ENCODE measurements at regions not wholly inside any gene's neighbourhood (a gene's known extent, or its start where the extent isn't known, plus 50 kb on each side); places are given as distances from the start of the nearest gene placed in this dataset.

DNA sequence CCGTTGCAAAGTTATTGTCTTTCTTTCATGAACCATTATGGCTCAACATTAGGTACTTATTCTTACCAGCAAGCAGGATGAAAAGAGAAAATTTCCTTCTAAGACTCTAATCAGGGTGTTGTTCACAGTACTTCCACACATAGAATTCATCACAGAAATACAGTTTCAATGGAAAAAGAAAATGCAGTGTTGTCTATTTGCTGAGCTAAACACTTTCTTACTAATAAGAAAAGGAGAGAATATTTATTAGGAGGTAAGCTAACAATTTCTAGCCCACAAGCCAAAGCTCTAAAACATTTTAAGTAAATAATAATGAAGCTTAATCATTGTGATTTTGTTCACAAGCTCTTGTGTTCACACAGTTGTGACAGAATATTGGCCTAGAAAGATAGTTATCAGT is 1772.8 kb upstream of the PCDH7 start:
- Histone ChIP-seq H3K4me3 (ENCODE audit: low read length) (no peak overlapping the region), H3K9ac (ENCODE audit: low read length) (no peak overlapping the region), H3K27me3 (ENCODE audit: control insufficient read depth, insufficient read depth, low read length) (no peaks in the 10 kb centered on the region), H3K27ac (ENCODE audit: low read depth, low read length) (no peak overlapping the region), H3K36me3 (ENCODE audit: control insufficient read depth, insufficient read depth, low read length) (no peaks in the 10 kb centered on the region), H3K4me1 (ENCODE audit: control insufficient read depth, insufficient read depth, low read length) (no peaks in the 10 kb centered on the region)

DNA sequence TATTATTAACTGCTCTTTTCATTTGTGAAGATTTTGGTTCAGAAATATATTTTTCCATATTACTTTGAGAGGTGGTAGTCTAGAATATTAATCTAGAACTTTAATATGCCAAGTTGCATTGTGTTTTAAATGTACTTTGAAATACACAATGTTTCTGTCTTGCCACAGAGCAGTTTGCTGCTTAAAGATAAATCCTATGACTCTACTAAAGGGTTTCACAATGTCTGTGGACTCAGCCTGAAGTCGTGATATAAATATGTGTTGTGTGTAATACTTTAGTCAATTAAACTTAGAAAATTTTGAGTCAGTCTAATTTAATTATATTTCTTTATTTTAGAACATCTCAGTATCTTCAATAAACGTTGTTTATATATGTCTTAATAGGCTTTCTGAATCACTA is 1771.7 kb upstream of the PCDH7 start:
- H3K27me3 ChIP-seq (ENCODE audit: control insufficient read depth, insufficient read depth, low read length), result no peaks in the 10 kb centered on the region
- H3K9ac ChIP-seq (ENCODE audit: low read length), result no peak overlapping the region
- no peaks in the 10 kb centered on the region for H3K36me3 ChIP-seq (ENCODE audit: control insufficient read depth, insufficient read depth, low read length)
- no peaks in the 10 kb centered on the region for H3K4me1 ChIP-seq (ENCODE audit: control insufficient read depth, insufficient read depth, low read length)
- no peak overlapping the region for H3K4me3 ChIP-seq (ENCODE audit: low read length)
- H3K27ac ChIP-seq (ENCODE audit: low read depth, low read length), result no peak overlapping the region

DNA sequence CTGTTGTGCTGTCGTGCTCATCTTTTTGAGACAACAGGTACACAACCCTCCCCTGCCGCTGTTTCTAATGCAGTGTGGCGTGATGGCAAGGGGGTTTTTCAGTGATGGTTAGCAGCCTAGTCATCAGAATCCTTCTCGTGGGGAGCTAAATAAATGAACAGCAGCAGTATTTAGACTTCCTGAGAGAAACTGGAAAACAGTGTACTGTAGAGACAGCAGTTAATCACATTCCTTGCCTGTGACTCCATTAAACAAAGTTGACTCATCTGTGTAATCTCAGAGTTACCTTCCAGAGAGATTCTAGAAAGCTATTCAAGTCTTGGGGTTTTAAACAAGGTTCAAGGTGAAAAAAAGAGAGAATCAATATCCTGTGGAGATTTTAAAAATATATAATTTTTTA is 1753.2 kb upstream of the PCDH7 start:
- no peaks in the 10 kb centered on the region for H3K27me3 ChIP-seq (ENCODE audit: control insufficient read depth, insufficient read depth, low read length)
- no peak overlapping the region for H3K4me3 ChIP-seq (ENCODE audit: low read length)
- no peak overlapping the region for H3K9ac ChIP-seq (ENCODE audit: low read length)
- H3K36me3 ChIP-seq (ENCODE audit: control insufficient read depth, insufficient read depth, low read length), result no peaks in the 10 kb centered on the region
- H3K4me1 ChIP-seq (ENCODE audit: control insufficient read depth, insufficient read depth, low read length), result no peaks in the 10 kb centered on the region
- H3K27ac ChIP-seq (ENCODE audit: low read depth, low read length), result no peak overlapping the region

DNA sequence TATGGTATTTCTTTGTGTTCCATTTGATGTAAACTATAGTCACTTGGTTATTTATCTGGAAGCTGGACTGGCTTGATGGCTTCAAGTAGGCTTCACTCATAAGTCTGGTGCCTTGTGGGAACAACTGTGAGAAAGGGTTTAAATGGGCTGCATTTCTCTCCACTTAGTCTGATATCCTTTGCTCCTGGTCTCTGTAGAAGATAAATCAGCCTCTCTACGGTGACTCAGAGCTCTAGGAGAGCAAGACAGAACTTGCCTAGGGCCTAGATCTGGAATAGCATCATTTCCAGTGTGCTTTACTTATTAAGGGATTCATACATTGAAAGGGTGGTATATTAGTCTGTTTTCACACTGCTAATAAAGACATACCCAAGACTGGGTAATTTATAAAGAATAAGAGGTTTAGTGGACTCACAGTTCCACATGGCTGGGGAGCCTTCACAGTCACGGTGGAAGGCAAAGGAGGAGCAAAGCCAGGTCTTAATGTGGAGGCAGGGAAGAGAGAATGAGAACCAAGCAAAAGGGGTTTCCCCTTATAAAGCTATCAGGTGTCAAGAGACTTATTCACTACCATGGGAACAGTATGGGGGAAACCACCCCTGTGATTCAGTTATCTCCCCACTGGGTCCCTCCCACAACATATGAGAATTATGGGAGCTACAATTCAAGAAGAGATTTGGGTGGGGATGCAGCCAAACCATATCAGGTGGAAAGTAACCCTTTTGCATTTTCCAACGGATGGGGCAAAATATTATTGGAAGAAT is 1746.4 kb upstream of the PCDH7 start:
- Histone ChIP-seq H3K4me3 (ENCODE audit: low read length) (no peak overlapping the region), H3K27ac (ENCODE audit: low read depth, low read length) (no peak overlapping the region), H3K36me3 (ENCODE audit: control insufficient read depth, insufficient read depth, low read length) (no peaks in the 10 kb centered on the region), H3K9ac (ENCODE audit: low read length) (no peak overlapping the region), H3K4me1 (ENCODE audit: control insufficient read depth, insufficient read depth, low read length) (no peaks in the 10 kb centered on the region), H3K27me3 (ENCODE audit: control insufficient read depth, insufficient read depth, low read length) (no peaks in the 10 kb centered on the region)

DNA sequence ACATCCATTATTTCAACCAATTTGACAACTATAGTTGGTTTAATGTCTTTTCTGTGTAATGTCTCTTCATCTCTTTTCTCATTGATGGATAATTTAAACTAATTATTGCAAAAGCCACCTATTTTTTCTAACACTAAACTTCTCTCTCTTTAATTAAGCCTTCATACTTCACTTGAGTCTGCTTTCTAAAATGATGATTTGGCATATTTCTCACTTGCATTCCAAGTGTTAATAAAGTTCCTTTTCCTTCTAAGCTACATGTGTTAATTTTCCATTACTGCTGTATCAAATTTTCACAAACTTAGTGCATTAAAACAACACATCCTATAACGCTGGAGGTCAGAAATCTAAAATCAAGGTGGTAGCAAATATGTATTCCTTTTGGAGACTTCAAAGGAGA is 1743.8 kb upstream of the PCDH7 start:
- no peaks in the 10 kb centered on the region for H3K36me3 ChIP-seq (ENCODE audit: control insufficient read depth, insufficient read depth, low read length)
- H3K9ac ChIP-seq (ENCODE audit: low read length), result no peak overlapping the region
- no peaks in the 10 kb centered on the region for H3K4me1 ChIP-seq (ENCODE audit: control insufficient read depth, insufficient read depth, low read length)
- no peak overlapping the region for H3K4me3 ChIP-seq (ENCODE audit: low read length)
- no peak overlapping the region for H3K27ac ChIP-seq (ENCODE audit: low read depth, low read length)
- no peaks in the 10 kb centered on the region for H3K27me3 ChIP-seq (ENCODE audit: control insufficient read depth, insufficient read depth, low read length)

DNA sequence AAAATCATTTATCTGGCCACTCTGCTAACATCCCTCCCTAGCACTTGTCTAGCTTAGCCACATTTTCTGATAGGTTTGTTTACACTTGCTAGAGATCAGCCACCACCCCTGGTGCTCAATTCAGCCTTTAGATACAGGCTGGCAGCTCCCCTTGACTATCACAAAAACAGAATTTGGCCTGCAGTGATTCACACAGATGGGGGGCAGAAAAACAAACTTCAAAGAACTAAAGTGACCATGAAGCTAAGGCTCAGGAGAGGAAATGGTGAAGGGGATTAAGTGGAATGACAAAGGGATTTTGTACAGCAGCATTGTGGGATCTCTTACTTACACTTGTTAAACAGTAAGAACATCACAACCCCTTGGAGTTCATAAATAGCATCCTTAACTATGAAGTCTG is 1718.0 kb upstream of the PCDH7 start:
- no peaks in the 10 kb centered on the region for H3K36me3 ChIP-seq (ENCODE audit: control insufficient read depth, insufficient read depth, low read length)
- no peak overlapping the region for H3K27ac ChIP-seq (ENCODE audit: low read depth, low read length)
- no peak overlapping the region for H3K4me3 ChIP-seq (ENCODE audit: low read length)
- H3K27me3 ChIP-seq (ENCODE audit: control insufficient read depth, insufficient read depth, low read length), result no peaks in the 10 kb centered on the region
- H3K9ac ChIP-seq (ENCODE audit: low read length), result no peak overlapping the region
- H3K4me1 ChIP-seq (ENCODE audit: control insufficient read depth, insufficient read depth, low read length), result no peaks in the 10 kb centered on the region

DNA sequence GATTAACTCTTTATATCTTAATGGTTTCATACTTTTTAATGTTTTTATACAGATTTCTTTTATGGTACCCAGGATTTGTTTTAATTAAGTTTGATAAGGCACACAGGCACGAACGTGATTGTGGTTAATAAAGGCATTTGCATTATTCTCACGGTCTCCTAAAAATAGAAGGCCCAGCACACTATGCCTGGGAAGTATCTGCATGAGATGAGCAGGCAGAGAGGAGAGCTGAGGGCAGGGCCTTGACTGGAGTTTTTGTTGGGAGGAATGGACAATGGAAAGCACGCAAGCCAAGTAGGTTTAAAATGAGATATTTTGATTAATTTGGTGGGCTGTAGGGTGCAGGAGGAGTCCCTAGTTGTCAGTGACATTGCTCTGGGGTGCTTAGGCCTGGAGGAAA is 1714.3 kb upstream of the PCDH7 start:
- no peak overlapping the region for H3K4me3 ChIP-seq (ENCODE audit: low read length)
- H3K36me3 ChIP-seq (ENCODE audit: control insufficient read depth, insufficient read depth, low read length), result no peaks in the 10 kb centered on the region
- no peak overlapping the region for H3K9ac ChIP-seq (ENCODE audit: low read length)
- H3K4me1 ChIP-seq (ENCODE audit: control insufficient read depth, insufficient read depth, low read length), result no peaks in the 10 kb centered on the region
- no peaks in the 10 kb centered on the region for H3K27me3 ChIP-seq (ENCODE audit: control insufficient read depth, insufficient read depth, low read length)
- no peak overlapping the region for H3K27ac ChIP-seq (ENCODE audit: low read depth, low read length)

DNA sequence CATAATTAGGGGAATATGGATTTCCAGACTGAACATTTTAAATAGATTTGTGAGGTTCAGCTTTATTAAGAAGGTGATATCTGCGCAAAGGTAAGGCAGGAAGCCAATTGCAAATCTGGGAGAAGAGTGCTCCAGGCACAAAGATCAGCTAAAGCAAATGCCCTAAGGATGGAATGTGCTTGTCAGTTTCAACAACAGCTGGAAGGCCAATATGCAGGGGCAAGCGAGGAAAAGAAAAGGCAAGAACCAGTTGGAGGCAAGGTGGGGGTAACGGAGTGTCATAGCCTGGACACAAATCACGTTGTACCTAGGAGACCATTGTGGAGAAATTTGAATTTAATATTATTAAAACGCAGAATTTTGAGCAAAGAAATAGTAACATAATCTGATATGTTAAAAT is 1710.3 kb upstream of the PCDH7 start:
- H3K4me3 ChIP-seq (ENCODE audit: low read length), result no peak overlapping the region
- no peak overlapping the region for H3K27ac ChIP-seq (ENCODE audit: low read depth, low read length)
- H3K36me3 ChIP-seq (ENCODE audit: control insufficient read depth, insufficient read depth, low read length), result no peaks in the 10 kb centered on the region
- no peak overlapping the region for H3K9ac ChIP-seq (ENCODE audit: low read length)
- no peaks in the 10 kb centered on the region for H3K4me1 ChIP-seq (ENCODE audit: control insufficient read depth, insufficient read depth, low read length)
- no peaks in the 10 kb centered on the region for H3K27me3 ChIP-seq (ENCODE audit: control insufficient read depth, insufficient read depth, low read length)

DNA sequence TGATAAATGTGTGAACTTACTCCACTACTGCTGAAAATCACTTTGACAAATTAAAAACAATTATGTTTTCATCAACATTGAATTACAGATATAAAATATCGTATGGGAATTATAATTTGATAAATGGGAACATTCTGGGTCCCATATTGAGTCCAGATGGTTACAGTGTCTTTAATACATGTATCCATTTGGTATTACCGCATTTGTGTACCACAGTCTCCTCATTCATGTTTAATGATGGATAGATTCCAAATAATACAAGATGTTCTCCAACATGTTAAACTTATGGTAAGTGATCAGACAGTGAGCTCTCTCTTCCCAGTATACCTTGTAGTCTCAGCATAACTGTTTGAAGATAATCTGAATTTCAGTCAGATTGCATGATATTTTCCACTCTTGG is 1706.8 kb upstream of the PCDH7 start:
- Histone ChIP-seq H3K27ac (ENCODE audit: low read depth, low read length) (no peak overlapping the region), H3K27me3 (ENCODE audit: control insufficient read depth, insufficient read depth, low read length) (no peaks in the 10 kb centered on the region), H3K4me3 (ENCODE audit: low read length) (no peak overlapping the region), H3K9ac (ENCODE audit: low read length) (no peak overlapping the region), H3K36me3 (ENCODE audit: control insufficient read depth, insufficient read depth, low read length) (no peaks in the 10 kb centered on the region), H3K4me1 (ENCODE audit: control insufficient read depth, insufficient read depth, low read length) (no peaks in the 10 kb centered on the region)

DNA sequence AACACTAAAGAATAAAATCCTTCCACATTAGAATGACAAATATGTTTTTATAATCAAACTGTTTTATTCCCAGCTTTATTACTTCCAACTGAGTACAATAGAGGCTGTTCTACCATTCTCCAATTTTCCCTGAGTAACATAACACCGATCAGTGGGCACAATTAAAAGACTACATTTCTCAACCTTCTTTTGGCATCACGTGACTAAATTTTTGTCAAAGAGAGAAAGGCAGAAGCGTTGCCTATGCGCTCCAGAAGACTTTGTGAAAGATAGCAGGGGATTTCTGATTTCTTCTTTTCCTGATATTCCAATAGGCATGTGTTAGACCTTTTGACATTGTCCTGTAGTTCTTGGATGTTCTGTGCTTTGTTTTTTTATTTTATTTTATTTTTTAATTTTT is 1705.6 kb upstream of the PCDH7 start:
- Histone ChIP-seq H3K4me3 (ENCODE audit: low read length) (no peak overlapping the region), H3K9ac (ENCODE audit: low read length) (no peak overlapping the region), H3K27ac (ENCODE audit: low read depth, low read length) (no peak overlapping the region), H3K36me3 (ENCODE audit: control insufficient read depth, insufficient read depth, low read length) (no peaks in the 10 kb centered on the region), H3K27me3 (ENCODE audit: control insufficient read depth, insufficient read depth, low read length) (no peaks in the 10 kb centered on the region), H3K4me1 (ENCODE audit: control insufficient read depth, insufficient read depth, low read length) (no peaks in the 10 kb centered on the region)

DNA sequence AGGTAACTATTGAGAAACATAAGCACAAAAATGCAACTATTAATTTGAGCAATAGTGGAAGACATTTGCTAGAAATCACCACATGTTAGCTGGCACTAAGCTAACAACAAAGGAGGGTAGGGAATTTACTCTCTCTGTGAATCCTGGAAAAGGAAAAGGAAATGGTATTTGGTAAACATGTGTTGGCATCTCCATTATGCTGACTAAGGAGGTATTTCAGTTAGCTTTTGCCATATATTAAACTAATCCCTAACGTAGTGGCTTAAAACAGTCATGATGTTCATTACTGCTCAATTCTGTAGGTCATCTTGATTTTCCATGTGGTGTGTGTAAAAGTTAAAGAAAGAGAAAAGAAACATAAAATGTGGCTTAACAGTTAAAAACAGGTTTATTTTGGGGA is 1686.5 kb upstream of the PCDH7 start:
- Histone ChIP-seq H3K9ac (ENCODE audit: low read length) (no peak overlapping the region), H3K27ac (ENCODE audit: low read depth, low read length) (no peak overlapping the region)

DNA sequence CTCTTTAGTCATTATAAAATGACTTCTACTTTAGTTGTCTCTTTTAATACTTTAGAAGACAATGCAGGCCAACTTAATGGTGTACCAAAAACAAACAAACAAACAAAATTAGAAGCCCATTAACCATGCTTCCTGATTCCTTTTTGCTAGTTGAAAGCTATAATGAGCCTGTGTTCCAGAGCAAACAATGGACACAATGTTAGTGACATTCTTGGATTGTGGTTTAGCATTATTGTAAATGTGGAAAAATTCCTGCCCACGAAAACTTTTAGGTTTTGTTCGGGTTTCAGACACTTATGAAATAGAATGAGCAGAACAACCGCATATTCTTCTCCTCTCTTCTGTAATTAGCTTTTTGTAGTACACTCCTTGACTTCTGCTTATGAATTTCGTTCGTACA is 1682.7 kb upstream of the PCDH7 start:
- Histone ChIP-seq H3K4me3 (ENCODE audit: low read length) (no peak overlapping the region), H3K36me3 (ENCODE audit: control insufficient read depth, insufficient read depth, low read length) (no peaks in the 10 kb centered on the region), H3K9ac (ENCODE audit: low read length) (no peak overlapping the region), H3K4me1 (ENCODE audit: control insufficient read depth, insufficient read depth, low read length) (no peaks in the 10 kb centered on the region), H3K27ac (ENCODE audit: low read depth, low read length) (no peak overlapping the region), H3K27me3 (ENCODE audit: control insufficient read depth, insufficient read depth, low read length) (no peaks in the 10 kb centered on the region)

More for the DNA sequence above, 1686.5 kb upstream of the PCDH7 start:
- no peaks in the 10 kb centered on the region for H3K36me3 ChIP-seq (ENCODE audit: control insufficient read depth, insufficient read depth, low read length)
- H3K4me3 ChIP-seq (ENCODE audit: low read length), result no peak overlapping the region
- H3K4me1 ChIP-seq (ENCODE audit: control insufficient read depth, insufficient read depth, low read length), result no peaks in the 10 kb centered on the region
- H3K27me3 ChIP-seq (ENCODE audit: control insufficient read depth, insufficient read depth, low read length), result no peaks in the 10 kb centered on the region

DNA sequence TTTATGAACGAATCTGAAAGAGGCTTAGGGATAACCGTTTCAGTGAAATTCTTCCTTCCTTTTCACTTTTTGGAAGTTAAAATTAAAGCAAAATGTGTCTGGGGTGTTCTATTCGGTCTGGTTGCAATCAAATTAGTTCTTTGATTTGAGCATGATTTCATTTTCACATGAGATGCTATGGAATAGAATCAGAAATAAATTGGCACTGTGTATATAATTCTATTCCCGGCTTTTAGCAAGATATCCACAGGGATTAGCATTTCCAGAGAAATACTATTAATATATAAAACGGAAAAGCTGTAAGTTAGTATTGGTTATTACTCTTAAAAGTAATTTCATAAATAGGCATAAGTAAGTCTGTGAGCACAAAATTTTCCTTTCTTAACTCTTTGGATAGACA is 1676.8 kb upstream of the PCDH7 start:
- H3K4me1 ChIP-seq (ENCODE audit: control insufficient read depth, insufficient read depth, low read length), result no peaks in the 10 kb centered on the region
- no peak overlapping the region for H3K27ac ChIP-seq (ENCODE audit: low read depth, low read length)
- no peaks in the 10 kb centered on the region for H3K27me3 ChIP-seq (ENCODE audit: control insufficient read depth, insufficient read depth, low read length)
- H3K36me3 ChIP-seq (ENCODE audit: control insufficient read depth, insufficient read depth, low read length), result no peaks in the 10 kb centered on the region
- H3K9ac ChIP-seq (ENCODE audit: low read length), result no peak overlapping the region
- H3K4me3 ChIP-seq (ENCODE audit: low read length), result no peak overlapping the region
